Fibroblast of skin of scalp (primary cell): ENCODE measurements at regions not wholly inside any gene's neighbourhood (a gene's known extent, or its start where the extent isn't known, plus 50 kb on each side); places are given as distances from the start of the nearest gene placed in this dataset.

Source experiments
- DNase-seq: peaks from one replicate; pipeline ENCODE4 v3.0.0-alpha.2; 2013

- no peak for DNase-seq
These were observed 141.6 kb upstream of the ARHGEF26 start for GRCh38 chr3:153979418-153980251.

- no peak for DNase-seq
These were observed 141.0 kb upstream of the ARHGEF26 start for GRCh38 chr3:153980252-153980590.

GRCh38 chr3:153997364-153997763, 123.8 kb upstream of the ARHGEF26 start:
- DNase-seq: peak; percentile 16

DNA sequence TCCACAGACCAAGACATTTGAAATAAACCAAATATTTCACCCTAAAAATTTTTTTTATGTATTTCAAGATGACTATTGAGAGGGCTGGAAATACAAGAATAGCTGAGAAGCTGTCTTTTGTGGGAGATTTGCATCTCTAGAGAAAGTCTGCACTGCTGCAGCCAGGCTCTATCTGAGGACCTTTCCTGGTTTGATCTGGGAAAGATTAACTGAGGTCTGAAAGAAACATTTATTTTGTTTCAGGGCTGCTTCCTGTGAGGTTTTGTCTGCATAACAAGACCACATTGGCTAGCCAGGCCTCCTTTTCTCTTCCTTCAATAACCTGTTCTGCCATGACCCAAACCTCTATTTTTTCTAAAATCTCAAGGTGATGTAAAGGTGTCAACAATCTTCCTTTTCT, 117.5 kb upstream of the ARHGEF26 start:
- DNase-seq: no peak

- no peak for DNase-seq
These were observed 110.2 kb upstream of the ARHGEF26 start for GRCh38 chr3:154011036-154011435.

GRCh38 chr3:154013736-154014135, 107.5 kb upstream of the ARHGEF26 start:
- DNase-seq: no peak

DNA sequence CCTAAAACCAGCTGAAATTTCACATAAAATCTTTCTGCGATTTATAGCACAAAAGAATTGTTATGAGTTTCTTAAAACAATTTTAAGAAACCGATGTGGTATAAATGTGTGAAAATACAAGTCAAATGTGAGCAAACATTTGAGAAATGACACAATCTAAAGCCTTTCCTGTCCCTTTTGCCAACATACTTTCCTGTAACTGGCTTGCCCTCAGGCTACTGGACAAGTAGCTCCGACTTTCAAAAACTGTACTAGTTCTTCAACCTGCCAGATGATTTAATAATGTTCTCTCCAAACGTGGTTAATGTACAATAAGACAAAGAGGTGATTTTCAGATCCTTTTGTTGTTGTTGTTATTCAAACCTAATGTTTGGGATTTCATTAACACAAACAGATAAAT, 105.9 kb upstream of the ARHGEF26 start:
- no peak for DNase-seq

DNA sequence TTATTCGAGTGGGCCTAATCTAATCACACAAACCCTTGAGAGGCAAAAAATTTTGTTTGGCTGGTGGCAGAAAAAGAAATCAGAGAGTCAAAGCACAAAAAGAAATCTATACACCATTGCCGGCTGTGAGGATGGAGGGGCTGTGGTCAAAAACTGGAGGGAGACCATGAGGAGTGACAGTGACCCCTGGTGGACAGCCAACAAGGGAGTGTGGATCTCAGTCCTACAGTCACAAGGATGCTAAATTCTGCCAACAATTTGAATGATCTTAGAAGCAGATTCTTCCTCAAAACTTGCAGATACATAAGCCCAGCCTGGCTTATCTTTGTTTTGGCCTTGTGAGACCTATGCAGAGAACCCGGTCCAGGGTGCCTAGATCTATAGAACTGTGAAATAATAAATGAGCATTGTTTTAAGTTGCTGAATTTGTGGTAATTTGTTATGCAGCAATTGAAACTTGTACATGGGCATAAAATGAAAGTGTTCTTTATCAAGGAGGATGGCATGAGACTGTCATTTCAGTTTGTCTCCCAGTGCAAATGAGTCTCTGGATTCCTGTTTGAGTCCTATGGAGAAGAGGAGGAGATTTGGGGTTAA, 103.0 kb upstream of the ARHGEF26 start:
- DNase-seq: peak; percentile 42

- no peak for DNase-seq
These were observed 98.6 kb upstream of the ARHGEF26 start for GRCh38 chr3:154022606-154023005.

DNA sequence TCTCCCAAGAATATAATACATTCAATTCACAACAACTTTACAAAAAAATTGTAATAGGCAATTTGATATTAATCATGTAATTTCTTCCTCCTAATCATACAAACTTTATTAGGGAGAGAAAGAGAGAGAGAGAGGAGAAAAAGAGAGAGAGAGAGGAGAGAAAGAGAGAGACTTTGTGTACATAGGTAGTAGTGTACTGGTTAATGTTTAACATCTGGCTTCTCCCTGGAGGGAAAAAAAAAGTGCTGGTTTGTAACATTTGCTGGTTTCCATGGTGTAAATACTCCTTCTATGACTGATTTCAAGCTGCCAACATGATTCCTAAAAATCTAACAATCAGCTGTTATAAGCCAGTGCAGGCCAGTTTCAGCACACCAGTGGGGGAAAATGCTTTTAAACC, 98.0 kb upstream of the ARHGEF26 start:
- DNase-seq: no peak

DNA sequence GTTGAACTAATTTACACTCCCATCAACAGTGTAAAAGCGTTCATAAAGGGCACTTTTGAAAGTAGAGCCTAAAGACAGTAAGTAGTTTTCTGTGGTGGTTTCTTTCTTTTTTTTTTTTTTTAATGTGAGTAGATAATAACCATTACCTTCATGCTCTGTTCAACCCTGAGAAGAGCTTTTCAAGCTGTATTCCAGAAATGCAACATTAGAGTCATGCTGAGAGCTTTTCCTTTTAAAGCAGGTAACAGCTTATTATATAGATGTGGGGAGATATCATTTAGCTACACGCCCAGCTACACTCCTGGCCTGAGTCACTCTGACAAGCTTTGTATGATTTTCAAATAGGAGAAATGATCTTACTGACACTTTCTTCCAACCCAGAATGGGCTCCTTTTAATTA, 96.2 kb upstream of the ARHGEF26 start:
- no peak for DNase-seq

- no peak for DNase-seq
These were observed 91.3 kb upstream of the ARHGEF26 start for GRCh38 chr3:154029926-154030325.

DNA sequence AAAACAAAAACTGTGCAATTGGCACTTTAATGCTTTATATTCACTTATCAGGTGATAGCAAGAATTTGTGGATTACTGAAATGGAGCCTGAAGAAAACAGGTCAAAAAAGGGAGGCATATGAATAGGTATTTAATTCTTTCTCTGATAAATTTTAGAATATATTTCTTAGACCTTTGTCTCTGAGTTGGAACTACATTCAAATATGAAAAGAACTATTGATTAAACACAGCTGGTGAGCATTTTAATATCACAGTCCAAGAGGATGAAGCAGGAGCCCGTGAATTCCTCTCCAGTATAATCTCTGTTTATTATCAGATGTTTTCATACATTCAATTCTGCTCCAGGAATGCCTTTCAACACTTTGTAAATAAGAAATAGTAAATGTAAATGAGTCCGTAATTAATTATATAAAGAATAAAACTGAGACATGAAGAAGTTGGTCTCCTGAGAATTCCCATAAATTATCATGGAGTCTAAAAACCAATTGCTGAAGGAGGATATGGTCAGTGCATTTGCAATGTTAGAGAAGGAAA, 86.3 kb upstream of the ARHGEF26 start:
- no peak for DNase-seq

- peak; percentile 26 for DNase-seq
These were observed 80.9 kb upstream of the ARHGEF26 start for GRCh38 chr3:154040283-154040682.

DNA sequence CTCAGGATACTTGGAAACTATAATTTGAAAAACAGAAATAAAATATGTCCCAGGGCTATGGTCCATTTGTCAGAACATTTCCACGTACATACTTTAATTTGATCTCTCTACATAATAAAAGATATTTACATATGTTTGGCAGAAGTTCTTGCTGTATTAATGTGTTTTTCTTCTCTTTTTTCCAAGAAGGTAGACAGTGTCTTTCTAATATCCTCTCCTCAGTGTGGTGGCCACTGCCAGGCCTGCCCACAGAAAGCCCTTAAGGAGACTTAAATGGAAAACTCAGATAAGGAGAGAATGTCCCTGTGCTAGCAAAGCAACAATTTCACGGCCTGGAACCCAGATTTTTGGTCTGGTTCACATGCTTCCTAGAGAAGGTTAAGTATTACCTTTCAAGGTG, 76.5 kb upstream of the ARHGEF26 start:
- DNase-seq: no peak

- DNase-seq: no peak
These were observed 71.0 kb upstream of the ARHGEF26 start for GRCh38 chr3:154050216-154050615.

GRCh38 chr3:154050766-154051165, 70.4 kb upstream of the ARHGEF26 start:
- peak; percentile 46 for DNase-seq

- no peak for DNase-seq
These were observed 61.4 kb upstream of the ARHGEF26 start for GRCh38 chr3:154059833-154060232.

DNA sequence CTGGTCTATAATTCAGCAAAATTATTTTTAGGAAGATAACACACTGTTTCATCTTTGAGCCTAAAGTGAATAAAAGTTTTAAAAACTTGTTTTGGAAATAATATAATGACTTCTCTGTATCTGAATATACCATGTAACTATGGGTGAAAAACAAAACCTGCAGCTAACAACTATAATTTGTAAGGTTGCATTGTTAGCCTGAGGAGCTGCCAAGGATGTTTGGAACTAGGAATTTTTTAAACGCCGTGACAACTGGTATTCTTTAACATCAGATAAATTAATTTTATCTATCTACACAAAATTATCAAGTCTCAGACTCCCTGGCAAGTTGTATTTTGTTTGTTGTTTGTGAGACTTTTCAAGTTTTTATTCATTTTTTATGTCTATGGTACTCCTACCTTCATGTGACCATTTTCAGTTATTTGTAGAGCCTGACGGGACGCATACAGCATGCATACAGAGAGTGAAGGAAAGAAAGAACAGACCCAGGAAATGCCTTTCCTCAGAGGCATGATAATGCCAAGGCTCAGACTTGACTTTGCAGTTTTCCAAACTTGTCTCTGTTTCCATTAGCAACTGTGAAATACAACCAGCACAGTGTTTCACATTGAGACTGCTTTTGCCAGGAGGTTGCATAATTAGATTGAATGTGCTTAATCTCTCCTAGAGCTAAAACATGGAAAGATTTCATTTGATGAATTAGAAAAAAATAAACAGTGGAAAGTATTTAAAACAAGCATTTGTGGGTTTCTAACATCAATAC, 60.8 kb upstream of the ARHGEF26 start:
- peak; percentile 49 for DNase-seq

DNA sequence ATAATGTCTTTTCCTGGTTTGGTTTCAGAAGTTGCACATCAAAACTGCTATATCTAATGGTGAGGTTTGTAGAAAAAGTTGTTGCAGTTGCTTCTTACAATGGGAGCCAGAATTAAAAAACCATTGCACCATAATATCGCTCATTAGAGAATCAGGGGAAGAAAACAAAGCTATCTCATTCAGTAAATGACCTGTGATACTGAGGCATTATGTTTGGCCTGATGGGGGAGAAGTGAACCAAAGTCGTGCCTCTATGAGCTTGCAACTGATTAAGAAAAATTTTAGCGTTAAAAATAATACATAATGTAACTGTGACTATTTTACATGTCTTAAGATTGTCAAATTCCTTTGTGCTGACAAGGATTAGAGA, 60.2 kb upstream of the ARHGEF26 start:
- no peak for DNase-seq

DNA sequence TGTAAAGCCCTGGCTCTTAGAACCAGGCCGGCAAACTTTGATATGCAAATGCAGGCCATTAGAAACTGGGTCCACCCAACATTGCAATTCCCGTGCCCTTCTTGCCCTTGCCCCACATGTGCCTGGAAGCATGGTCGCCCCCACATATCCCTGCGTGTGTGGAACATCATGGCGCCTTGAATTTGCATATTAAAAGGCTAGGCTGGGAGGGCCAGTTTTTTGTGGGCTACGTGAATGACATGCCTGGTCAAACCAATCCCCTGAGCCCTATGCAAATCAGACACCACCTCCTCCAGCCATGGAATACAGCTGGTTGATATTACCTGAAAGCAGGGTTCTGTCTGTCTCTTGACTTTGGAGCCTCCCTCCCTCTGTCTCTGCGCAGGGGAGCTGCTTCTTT, 58.7 kb upstream of the ARHGEF26 start:
- no peak for DNase-seq

GRCh38 chr3:154071146-154071545, 50.0 kb upstream of the ARHGEF26 start:
- no peak for DNase-seq
